Uterus (tissue), 3 donors: ENCODE measurements at regions not wholly inside any gene's neighbourhood (a gene's known extent, or its start where the extent isn't known, plus 50 kb on each side); places are given as distances from the start of the nearest gene placed in this dataset.

Experiments used
- DNase-seq, 2 donors: peaks; one replicate each; pipeline ENCODE4 v3.0.0-alpha.2; 2019 to 2020
- H3K27ac ChIP-seq, 2 donors: fragments of 200-600 bp; sonication (generic); 1 replicate in 1 of 2; 2 replicates in 1 of 2; pipeline ENCODE4 v1.5.1; 2016 to 2018
- H3K27me3 ChIP-seq, 2 donors: fragments of 200-600 bp; sonication (generic); one replicate each; pipeline ENCODE4 v1.5.1; 2018 to 2019; ENCODE audit warnings: control low read depth in 1 of 2
- H3K36me3 ChIP-seq, 2 donors: fragments of 200-600 bp; sonication (generic); one replicate each; pipeline ENCODE4 v1.5.1; 2019; ENCODE audit warnings: control low read depth in 1 of 2
- H3K4me1 ChIP-seq, 2 donors: fragments of 200-600 bp; sonication (generic); one replicate each; pipeline ENCODE4 v1.5.1; 2018 to 2019; ENCODE audit warnings: control low read depth in 1 of 2
- H3K4me3 ChIP-seq, 2 donors: fragments of 200-600 bp; sonication (generic); 1 replicate in 1 of 2; 2 replicates in 1 of 2; pipeline ENCODE4 v1.5.1; 2018 to 2019; ENCODE audit warnings: mild to moderate bottlenecking in 1 of 2
- H3K9me3 ChIP-seq, 2 donors: fragments of 200-600 bp; sonication (generic); one replicate each; pipeline ENCODE4 v1.5.1; 2019; ENCODE audit warnings: control low read depth in 1 of 2
- POLR2A ChIP-seq, 2 donors: fragments of 450-650 bp; IDR thresholded peaks; one replicate each; pipeline ENCODE4 v1.6.1; 2016; ENCODE audit warnings: antibody characterized with exemption in 2 of 2, mild to moderate bottlenecking in 1 of 2, moderate library complexity in 1 of 2
- intact Hi-C: fragments of 100-400 bp; cut with DNase I; formaldehyde crosslinking; loops from one replicate; pipeline ENCODE4 v1.15.1; 2023; ENCODE audit warnings: low total_unique reads
- TF ChIP-seq, protein P1 (sequence below), 4 experiments: fragments of 200-600 bp in 2 of 4; fragments of 450-650 bp in 2 of 4; sonication (generic) in 2 of 4; IDR thresholded peaks; one replicate each; pipeline ENCODE4 v1.5.1; 2016 to 2019; ENCODE audit warnings: antibody characterized with exemption in 4 of 4, mild to moderate bottlenecking in 2 of 4, moderate library complexity in 1 of 4
- donor health status: DM: yes; HTN: yes; CAD: no.

DNA sequence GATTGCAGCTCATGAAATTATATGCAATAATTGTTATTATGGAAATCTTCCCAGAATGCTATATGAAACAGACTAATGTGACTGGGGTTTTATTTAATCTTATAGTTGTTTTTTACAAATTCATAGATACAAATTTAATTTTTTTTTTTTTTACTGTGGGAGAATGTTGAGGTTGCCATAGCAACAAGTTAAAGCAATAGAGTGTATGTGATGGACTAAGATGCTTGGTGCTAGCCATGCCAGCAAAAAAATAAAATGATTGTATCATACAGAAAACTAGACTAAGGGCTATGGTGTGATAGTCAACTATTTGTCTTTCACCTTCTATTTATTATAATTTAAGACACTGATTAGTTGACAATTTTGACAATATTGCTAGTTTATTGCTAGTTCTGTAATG lies 163.2 kb upstream of the BLID start:
- no peak overlapping the region for H3K27ac ChIP-seq
- no peak for DNase-seq
- intact Hi-C loops, result no loop called here
- H3K4me1 ChIP-seq, result no peaks in the 10 kb centered on the region
- H3K27me3 ChIP-seq, result no peaks in the 10 kb centered on the region
- H3K36me3 ChIP-seq, result no peaks in the 10 kb centered on the region
- H3K9me3 ChIP-seq, result no peaks in the 10 kb centered on the region
- no peak overlapping the region for H3K4me3 ChIP-seq
- TF ChIP-seq, protein P1, sequence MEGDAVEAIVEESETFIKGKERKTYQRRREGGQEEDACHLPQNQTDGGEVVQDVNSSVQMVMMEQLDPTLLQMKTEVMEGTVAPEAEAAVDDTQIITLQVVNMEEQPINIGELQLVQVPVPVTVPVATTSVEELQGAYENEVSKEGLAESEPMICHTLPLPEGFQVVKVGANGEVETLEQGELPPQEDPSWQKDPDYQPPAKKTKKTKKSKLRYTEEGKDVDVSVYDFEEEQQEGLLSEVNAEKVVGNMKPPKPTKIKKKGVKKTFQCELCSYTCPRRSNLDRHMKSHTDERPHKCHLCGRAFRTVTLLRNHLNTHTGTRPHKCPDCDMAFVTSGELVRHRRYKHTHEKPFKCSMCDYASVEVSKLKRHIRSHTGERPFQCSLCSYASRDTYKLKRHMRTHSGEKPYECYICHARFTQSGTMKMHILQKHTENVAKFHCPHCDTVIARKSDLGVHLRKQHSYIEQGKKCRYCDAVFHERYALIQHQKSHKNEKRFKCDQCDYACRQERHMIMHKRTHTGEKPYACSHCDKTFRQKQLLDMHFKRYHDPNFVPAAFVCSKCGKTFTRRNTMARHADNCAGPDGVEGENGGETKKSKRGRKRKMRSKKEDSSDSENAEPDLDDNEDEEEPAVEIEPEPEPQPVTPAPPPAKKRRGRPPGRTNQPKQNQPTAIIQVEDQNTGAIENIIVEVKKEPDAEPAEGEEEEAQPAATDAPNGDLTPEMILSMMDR (IDR thresholded peaks at IDR 0.05), result no peak
- TF ChIP-seq POLR2A (IDR thresholded peaks at IDR 0.05), result no peak

DNA sequence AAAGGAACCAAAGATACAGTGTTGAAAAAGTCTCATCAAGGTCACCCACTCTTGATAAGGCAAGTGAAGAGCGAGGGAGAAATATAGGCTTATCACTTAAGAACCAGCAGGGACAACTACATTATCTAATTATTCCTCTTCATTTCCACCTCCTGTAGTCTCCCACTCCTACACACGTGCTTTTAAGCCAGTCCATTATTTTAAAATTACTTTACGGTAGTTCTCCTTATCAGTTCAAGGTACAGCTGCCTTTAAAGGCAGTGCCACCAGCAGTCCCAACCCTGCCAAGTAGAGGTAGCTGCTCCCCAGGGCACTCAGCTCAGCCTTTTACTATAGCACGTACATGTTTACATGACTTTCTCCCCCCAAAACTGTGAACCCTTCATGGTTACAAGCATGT lies 161.5 kb upstream of the BLID start:
- no peaks in the 10 kb centered on the region for H3K27me3 ChIP-seq
- TF ChIP-seq POLR2A (IDR thresholded peaks at IDR 0.05), result no peak
- TF ChIP-seq, protein P1 (IDR thresholded peaks at IDR 0.05), result no peak
- H3K9me3 ChIP-seq, result no peaks in the 10 kb centered on the region
- H3K4me3 ChIP-seq, result no peak overlapping the region
- intact Hi-C loops, result no loop called here
- no peak overlapping the region for H3K27ac ChIP-seq
- H3K36me3 ChIP-seq, result no peaks in the 10 kb centered on the region
- no peak for DNase-seq
- no peaks in the 10 kb centered on the region for H3K4me1 ChIP-seq

DNA sequence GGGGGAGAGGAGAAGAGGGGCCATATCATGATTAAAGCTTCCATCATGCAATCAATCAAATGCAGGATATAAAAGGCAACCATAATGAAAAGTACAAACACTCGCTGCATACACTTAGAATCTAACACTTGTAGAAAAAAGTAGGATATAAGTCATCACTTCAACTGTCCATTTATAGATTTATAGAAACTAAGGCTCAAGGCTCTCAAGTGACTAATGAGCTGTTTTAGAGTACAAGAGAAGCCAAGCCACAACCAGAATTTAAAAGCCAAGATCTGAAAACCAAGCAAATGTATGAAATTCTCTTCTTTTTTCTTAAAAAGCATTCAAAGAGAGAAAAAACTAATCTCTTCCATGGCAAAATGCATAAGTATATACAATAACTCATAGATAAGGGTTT lies 160.2 kb upstream of the BLID start:
- Histone ChIP-seq H3K4me1 (no peaks in the 10 kb centered on the region), H3K27ac (no peak overlapping the region), H3K9me3 (no peaks in the 10 kb centered on the region), H3K27me3 (no peaks in the 10 kb centered on the region), H3K36me3 (no peaks in the 10 kb centered on the region), H3K4me3 (no peak overlapping the region)
- TF ChIP-seq, protein P1 (IDR thresholded peaks at IDR 0.05), result no peak
- TF ChIP-seq POLR2A (IDR thresholded peaks at IDR 0.05), result no peak
- intact Hi-C loops, result no loop called here
- no peak for DNase-seq

DNA sequence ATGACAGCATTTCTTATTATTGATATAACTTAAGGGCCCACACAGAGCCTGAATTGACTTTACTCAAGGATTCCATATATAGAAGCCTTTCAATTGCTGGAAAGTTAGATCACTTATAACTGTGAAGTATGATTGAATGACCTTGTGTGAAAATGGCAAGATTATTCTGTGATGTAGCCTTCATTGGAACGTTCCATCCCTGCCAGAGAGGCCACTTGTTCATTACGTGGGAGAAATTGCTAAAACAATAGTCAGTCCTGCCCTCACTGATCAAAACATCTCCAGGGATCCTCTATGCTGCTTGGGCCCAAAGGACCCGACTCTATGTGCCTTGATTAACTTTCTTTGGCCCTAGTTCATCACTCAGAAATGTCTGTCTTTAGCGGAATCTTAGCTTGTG lies 159.5 kb upstream of the BLID start:
- no peak for DNase-seq
- Histone ChIP-seq H3K9me3 (no peaks in the 10 kb centered on the region), H3K27me3 (no peaks in the 10 kb centered on the region), H3K4me3 (no peak overlapping the region), H3K27ac (no peak overlapping the region), H3K4me1 (no peaks in the 10 kb centered on the region), H3K36me3 (no peaks in the 10 kb centered on the region)
- TF ChIP-seq, protein P1 (IDR thresholded peaks at IDR 0.05), result no peak
- TF ChIP-seq POLR2A (IDR thresholded peaks at IDR 0.05), result no peak
- intact Hi-C loops, result no loop called here

DNA sequence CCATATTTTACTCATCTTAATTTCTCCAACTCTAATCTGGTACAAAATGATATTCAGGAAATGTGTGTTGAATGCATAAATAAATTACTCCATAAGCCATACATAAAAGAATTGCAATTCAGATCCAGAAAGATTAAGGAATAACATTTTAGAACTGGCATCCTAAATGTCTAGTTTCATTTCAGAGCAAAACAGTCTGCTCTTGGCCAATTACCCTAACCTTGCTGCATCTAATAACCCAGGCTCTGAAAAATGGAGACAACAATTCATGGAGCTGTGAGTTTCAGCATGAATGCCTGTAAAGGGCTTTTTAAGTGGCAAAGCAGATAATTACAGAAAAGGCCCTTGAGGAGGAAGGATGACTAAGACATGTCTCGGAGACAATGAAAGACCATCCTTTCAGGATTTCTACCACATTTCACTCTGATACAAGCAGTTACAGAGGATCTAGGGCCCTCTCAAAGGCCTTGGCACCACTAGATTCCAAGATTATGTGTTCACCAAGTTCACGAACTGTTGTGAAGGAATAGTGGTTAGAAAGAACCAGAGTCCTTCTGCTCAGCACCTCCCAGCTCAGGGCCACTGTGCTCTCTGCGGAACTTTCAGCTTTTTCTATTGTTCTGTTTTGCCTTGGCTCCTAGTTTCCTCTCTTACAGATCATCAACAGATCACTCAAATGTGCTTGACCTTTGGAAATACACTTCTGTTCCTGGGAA lies 157.6 kb upstream of the BLID start:
- no peak for DNase-seq
- TF ChIP-seq POLR2A (IDR thresholded peaks at IDR 0.05), result no peak
- TF ChIP-seq, protein P1 (IDR thresholded peaks at IDR 0.05), result no peak
- Histone ChIP-seq H3K4me1 (no peaks in the 10 kb centered on the region), H3K27me3 (no peaks in the 10 kb centered on the region), H3K27ac (no peak overlapping the region), H3K36me3 (no peaks in the 10 kb centered on the region), H3K9me3 (no peaks in the 10 kb centered on the region), H3K4me3 (no peak overlapping the region)
- intact Hi-C loops, result no loop called here
